ENCODE measurements at regions not wholly inside any gene's neighbourhood (a gene's known extent, or its start where the extent isn't known, plus 50 kb on each side); places are given as distances from the start of the nearest gene placed in this dataset.

- TF ChIP-seq CTCF (IDR thresholded peaks at IDR 0.05), result no peak
- no peak for TF ChIP-seq EP300 (IDR thresholded peaks at IDR 0.05)
- TF ChIP-seq POLR2AphosphoS5 (IDR thresholded peaks at IDR 0.05), result no peak
Measured at GRCh38 chr18:27709344-27709743, 467.6 kb downstream of the CDH2 start.

Measured in esophagus muscularis mucosa (tissue), 4 donors.